ENCODE measurements at regions not wholly inside any gene's neighbourhood (a gene's known extent, or its start where the extent isn't known, plus 50 kb on each side); places are given as distances from the start of the nearest gene placed in this dataset.
"Not testable (repeated sequence)": the region's sequence is repeated elsewhere in the genome, so short reads cannot be mapped to it uniquely, and the experiment has no call there.

GRCh38 chr19:13633109-13633508 lies 126.8 kb upstream of the CACNA1A start:
- no peaks in the 10 kb centered on the region for H3K4me1 ChIP-seq
- no peak overlapping the region for H3K4me3 ChIP-seq
- peaks cover 10% of the 10 kb centered on the region for H3K27me3 ChIP-seq
- DNase-seq = no peak
- no peak for TF ChIP-seq CTCF (IDR thresholded peaks at IDR 0.05)
- H3K27ac ChIP-seq = no peak overlapping the region
- H3K9me3 ChIP-seq = no peaks in the 10 kb centered on the region
- ATAC-seq = no peak
- no peaks in the 10 kb centered on the region for H3K36me3 ChIP-seq
- intact Hi-C loops (cut with DNase I) = no loop called here

- H3K4me1 ChIP-seq; H3K4me3 ChIP-seq; intact Hi-C loops (cut with DNase I); ATAC-seq; H3K36me3 ChIP-seq; H3K9me3 ChIP-seq; H3K27ac ChIP-seq; DNase-seq: not testable (repeated sequence)
- peaks cover 16% of the 10 kb centered on the region for H3K27me3 ChIP-seq
These were observed 125.9 kb upstream of the CACNA1A start for GRCh38 chr19:13632164-13632563.

- H3K9me3 ChIP-seq = no peaks in the 10 kb centered on the region
- no peak overlapping the region for H3K4me3 ChIP-seq
- DNase-seq = no peak
- ATAC-seq = no peak
- H3K4me1 ChIP-seq = no peaks in the 10 kb centered on the region
- TF ChIP-seq CTCF (IDR thresholded peaks at IDR 0.05) = no peak
- H3K36me3 ChIP-seq = no peaks in the 10 kb centered on the region
- peaks cover 30% of the 10 kb centered on the region for H3K27me3 ChIP-seq
- H3K27ac ChIP-seq = no peak overlapping the region
- intact Hi-C loops (cut with DNase I) = no loop called here
These were observed 123.5 kb upstream of the CACNA1A start for GRCh38 chr19:13629687-13630357.

- Histone ChIP-seq H3K4me1 (no peaks in the 10 kb centered on the region), H3K27me3 (peaks cover 49% of the 10 kb centered on the region), H3K9me3 (no peaks in the 10 kb centered on the region), H3K4me3 (no peak overlapping the region), H3K36me3 (no peaks in the 10 kb centered on the region), H3K27ac (no peak overlapping the region)
- DNase-seq (no peak), ATAC-seq (no peak)
- TF ChIP-seq CTCF (IDR thresholded peaks at IDR 0.05) = no peak
- intact Hi-C loops (cut with DNase I) = no loop called here
These were observed 121.3 kb upstream of the CACNA1A start for GRCh38 chr19:13627531-13627930.

- no peak overlapping the region for H3K4me3 ChIP-seq
- H3K4me1 ChIP-seq = no peaks in the 10 kb centered on the region
- H3K27ac ChIP-seq = no peak overlapping the region
- intact Hi-C loops (cut with DNase I) = no loop called here
- no peaks in the 10 kb centered on the region for H3K36me3 ChIP-seq
- peaks cover 59% of the 10 kb centered on the region for H3K27me3 ChIP-seq
- TF ChIP-seq CTCF (IDR thresholded peaks at IDR 0.05) = no peak
- DNase-seq (no peak), ATAC-seq (no peak)
- H3K9me3 ChIP-seq = no peaks in the 10 kb centered on the region
These were observed 117.7 kb upstream of the CACNA1A start for GRCh38 chr19:13623716-13624710.

All from upper lobe of right lung (tissue), 1 donor.